WERI-Rb-1 (cell line): ENCODE measurements at regions not wholly inside any gene's neighbourhood (a gene's known extent, or its start where the extent isn't known, plus 50 kb on each side); places are given as distances from the start of the nearest gene placed in this dataset.

Source experiments
- DNase-seq: peaks from one replicate; pipeline ENCODE4 v3.0.0-alpha.2; 2020
- H3K27ac ChIP-seq: fragments of 250-450 bp; sonication (Bioruptor Pico); 2 replicates; pipeline ENCODE4 v1.5.1; 2020; ENCODE audit warnings: mild to moderate bottlenecking, moderate library complexity
- H3K27me3 ChIP-seq: fragments of 250-450 bp; sonication (Bioruptor Pico); 2 replicates; pipeline ENCODE4 v1.5.1; 2021; ENCODE audit warnings: mild to moderate bottlenecking, low read depth, moderate library complexity; ENCODE audit not compliant: insufficient read depth, severe bottlenecking
- H3K36me3 ChIP-seq: fragments of 250-450 bp; sonication (Bioruptor Pico); 2 replicates; pipeline ENCODE4 v1.5.1; 2020; ENCODE audit warnings: mild to moderate bottlenecking, moderate library complexity
- H3K4me3 ChIP-seq: 2 replicates; pipeline ENCODE4 v1.5.1; 2011; ENCODE audit warnings: low read depth, mild to moderate bottlenecking, control low read depth, low read length
- H3K9me3 ChIP-seq: fragments of 250-450 bp; sonication (Bioruptor Pico); 2 replicates; pipeline ENCODE4 v1.5.1; 2021; ENCODE audit warnings: mild to moderate bottlenecking, moderate library complexity; ENCODE audit not compliant: severe bottlenecking
- TF ChIP-seq, protein P1 (sequence below): IDR thresholded peaks from 2 replicates; pipeline ENCODE4 v1.5.1; 2011; ENCODE audit warnings: low read depth, mild to moderate bottlenecking, control low read depth, inconsistent platforms, low read length

- TF ChIP-seq, protein P1, sequence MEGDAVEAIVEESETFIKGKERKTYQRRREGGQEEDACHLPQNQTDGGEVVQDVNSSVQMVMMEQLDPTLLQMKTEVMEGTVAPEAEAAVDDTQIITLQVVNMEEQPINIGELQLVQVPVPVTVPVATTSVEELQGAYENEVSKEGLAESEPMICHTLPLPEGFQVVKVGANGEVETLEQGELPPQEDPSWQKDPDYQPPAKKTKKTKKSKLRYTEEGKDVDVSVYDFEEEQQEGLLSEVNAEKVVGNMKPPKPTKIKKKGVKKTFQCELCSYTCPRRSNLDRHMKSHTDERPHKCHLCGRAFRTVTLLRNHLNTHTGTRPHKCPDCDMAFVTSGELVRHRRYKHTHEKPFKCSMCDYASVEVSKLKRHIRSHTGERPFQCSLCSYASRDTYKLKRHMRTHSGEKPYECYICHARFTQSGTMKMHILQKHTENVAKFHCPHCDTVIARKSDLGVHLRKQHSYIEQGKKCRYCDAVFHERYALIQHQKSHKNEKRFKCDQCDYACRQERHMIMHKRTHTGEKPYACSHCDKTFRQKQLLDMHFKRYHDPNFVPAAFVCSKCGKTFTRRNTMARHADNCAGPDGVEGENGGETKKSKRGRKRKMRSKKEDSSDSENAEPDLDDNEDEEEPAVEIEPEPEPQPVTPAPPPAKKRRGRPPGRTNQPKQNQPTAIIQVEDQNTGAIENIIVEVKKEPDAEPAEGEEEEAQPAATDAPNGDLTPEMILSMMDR: no peak
- Histone ChIP-seq H3K27me3 (no peaks in the 10 kb centered on the region), H3K9me3 (peaks cover 3% of the 10 kb centered on the region), H3K27ac (no peak overlapping the region), H3K36me3 (no peaks in the 10 kb centered on the region), H3K4me3 (no peak overlapping the region)
- no peak for DNase-seq
Observed at GRCh38 chr5:116883875-116884274, 309.3 kb upstream of the SEMA6A start.

DNA sequence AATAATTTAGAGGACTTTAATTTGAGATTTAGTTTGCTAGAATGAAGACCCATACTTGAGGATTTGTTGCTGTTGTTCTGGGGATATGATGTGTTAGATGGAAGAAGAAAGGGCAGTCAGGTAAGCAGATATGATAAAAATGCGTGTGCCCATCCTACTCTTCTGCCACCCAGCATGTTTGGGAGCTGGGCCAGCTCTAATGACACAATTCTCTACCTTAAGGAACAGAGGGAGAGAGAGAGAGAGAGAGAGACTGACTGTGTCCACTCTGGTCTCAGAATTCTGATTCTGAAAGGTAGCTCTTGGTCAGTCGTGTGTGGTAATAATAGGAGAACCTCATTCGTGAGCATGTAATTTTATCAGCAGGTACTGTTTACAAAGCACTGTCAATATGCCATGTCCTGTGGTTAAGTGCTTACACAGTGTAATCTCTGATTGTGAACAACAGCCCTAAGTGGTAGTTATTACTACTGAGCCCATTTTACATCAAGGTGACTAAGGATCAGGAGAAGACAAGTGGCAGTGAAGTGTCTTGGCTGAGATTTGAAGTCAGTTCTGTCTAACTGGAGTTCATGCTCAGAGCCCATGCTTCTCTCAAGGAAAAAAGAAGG is 307.4 kb upstream of the SEMA6A start:
- Histone ChIP-seq H3K4me3 (no peak overlapping the region), H3K27ac (no peak overlapping the region), H3K27me3 (no peaks in the 10 kb centered on the region), H3K36me3 (no peaks in the 10 kb centered on the region), H3K9me3 (peaks cover 6% of the 10 kb centered on the region)
- TF ChIP-seq, protein P1: no peak
- DNase-seq: no peak

- DNase-seq: no peak
- peaks cover 6% of the 10 kb centered on the region for H3K9me3 ChIP-seq
Observed at GRCh38 chr5:116880601-116881000, 306.0 kb upstream of the SEMA6A start.

DNA sequence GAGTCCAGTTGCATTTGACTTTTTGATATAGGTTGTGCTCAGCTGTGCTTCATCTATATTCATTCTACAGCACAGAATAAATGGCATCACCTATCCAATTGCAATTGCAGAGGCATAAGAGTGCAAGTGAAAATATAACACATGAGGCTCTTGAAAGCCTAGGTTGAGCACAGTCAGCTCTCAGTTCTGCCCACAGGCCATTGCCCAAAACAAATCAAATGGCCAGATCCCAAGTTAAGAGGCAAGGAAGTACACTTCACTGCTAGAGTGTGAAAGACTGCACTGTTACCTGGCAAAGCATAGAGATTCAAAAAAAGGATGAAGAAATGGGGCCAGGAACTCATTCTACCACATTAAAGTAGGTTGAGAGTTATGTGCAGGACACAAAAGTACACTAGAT is 305.5 kb upstream of the SEMA6A start:
- H3K36me3 ChIP-seq: no peaks in the 10 kb centered on the region
- TF ChIP-seq, protein P1: no peak
- no peaks in the 10 kb centered on the region for H3K27me3 ChIP-seq
- H3K27ac ChIP-seq: no peak overlapping the region
- DNase-seq: no peak
- peaks cover 6% of the 10 kb centered on the region for H3K9me3 ChIP-seq
- H3K4me3 ChIP-seq: no peak overlapping the region

More at GRCh38 chr5:116880601-116881000, 306.0 kb upstream of the SEMA6A start:
- no peak overlapping the region for H3K27ac ChIP-seq
- TF ChIP-seq, protein P1: no peak
- H3K36me3 ChIP-seq: no peaks in the 10 kb centered on the region
- H3K4me3 ChIP-seq: no peak overlapping the region
- H3K27me3 ChIP-seq: no peaks in the 10 kb centered on the region

DNA sequence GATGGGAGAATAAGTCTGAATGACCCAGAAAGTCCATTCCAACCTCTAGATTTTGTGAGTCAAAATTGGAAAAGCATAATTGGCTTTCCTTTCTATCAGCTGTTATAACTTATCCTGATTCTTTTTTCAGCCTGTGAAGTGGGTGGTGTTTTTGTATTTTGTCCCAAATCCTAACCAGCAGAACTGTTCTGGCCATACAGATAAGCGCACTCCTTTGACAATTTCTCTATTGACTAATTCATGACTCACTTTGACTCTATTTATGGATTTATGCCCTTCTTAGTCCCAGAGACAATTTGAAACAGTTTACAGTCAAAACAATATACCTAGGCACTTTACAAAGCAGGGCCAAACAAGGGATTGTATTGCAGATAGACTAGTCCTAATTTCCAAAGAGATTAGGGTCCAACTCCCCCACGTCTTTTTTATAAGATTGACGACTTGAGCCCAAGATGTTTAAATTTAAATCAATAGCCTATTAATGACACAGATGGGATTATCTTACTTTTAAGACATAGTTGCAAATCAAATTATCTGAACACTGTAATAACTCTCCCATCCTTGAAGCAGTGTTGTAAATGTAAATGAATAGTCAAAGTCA is 301.7 kb upstream of the SEMA6A start:
- no peak for DNase-seq
- no peaks in the 10 kb centered on the region for H3K36me3 ChIP-seq
- H3K4me3 ChIP-seq: no peak overlapping the region
- no peaks in the 10 kb centered on the region for H3K27me3 ChIP-seq
- TF ChIP-seq, protein P1: no peak
- peaks cover 6% of the 10 kb centered on the region for H3K9me3 ChIP-seq
- no peak overlapping the region for H3K27ac ChIP-seq

GRCh38 chr5:116872986-116873385 is 298.4 kb upstream of the SEMA6A start:
- Histone ChIP-seq H3K9me3 (peaks cover 3% of the 10 kb centered on the region), H3K27me3 (no peaks in the 10 kb centered on the region)

More at GRCh38 chr5:116872986-116873385, 298.4 kb upstream of the SEMA6A start:
- Histone ChIP-seq H3K36me3 (no peaks in the 10 kb centered on the region), H3K4me3 (no peak overlapping the region), H3K27ac (no peak overlapping the region)
- TF ChIP-seq, protein P1: no peak
- no peak for DNase-seq
